Neural cell (in vitro differentiated cells): ENCODE measurements at regions not wholly inside any gene's neighbourhood (a gene's known extent, or its start where the extent isn't known, plus 50 kb on each side); places are given as distances from the start of the nearest gene placed in this dataset.

Experiments used
- CTCF ChIP-seq: fragments of 450-650 bp; IDR thresholded peaks from 2 replicates; pipeline ENCODE4 v1.5.1; 2014; ENCODE audit warnings: antibody characterized with exemption, mild to moderate bottlenecking, moderate library complexity; ENCODE audit not compliant: poor library complexity, severe bottlenecking
- EP300 ChIP-seq: fragments of 450-650 bp; conservative IDR thresholded peaks from 2 replicates; pipeline ENCODE4 v1.6.1; 2014; ENCODE audit warnings: antibody characterized with exemption, mild to moderate bottlenecking, moderate library complexity; ENCODE audit not compliant: poor library complexity, severe bottlenecking
- EZH2 ChIP-seq: fragments of 200-600, 300-800 bp; shearing (Covaris generic), sonication (generic); IDR thresholded peaks from 2 replicates; pipeline ENCODE4 v1.6.1; 2014; ENCODE audit warnings: antibody characterized with exemption, low read length, borderline replicate concordance, mild to moderate bottlenecking; ENCODE audit not compliant: insufficient read depth, poor library complexity, severe bottlenecking
- POLR2AphosphoS5 ChIP-seq: IDR thresholded peaks from 2 replicates; pipeline ENCODE4 v1.6.1; 2012
- RAD21 ChIP-seq: fragments of 450-650 bp; conservative IDR thresholded peaks from 2 replicates; pipeline ENCODE4 v1.6.1; 2014; ENCODE audit warnings: antibody characterized with exemption, mild to moderate bottlenecking, moderate library complexity
- TAF1 ChIP-seq: IDR thresholded peaks from 2 replicates; pipeline ENCODE4 v1.6.1; 2012; ENCODE audit warnings: low read depth
- TF ChIP-seq, protein P1 (sequence below): IDR thresholded peaks from 2 replicates; pipeline ENCODE4 v1.6.1; 2012; ENCODE audit warnings: borderline replicate concordance

- TF ChIP-seq EZH2 (no peak), RAD21 (no peak), CTCF (no peak), TAF1 (no peak), POLR2AphosphoS5 (peak; percentile 53), EP300 (peak; percentile 39)
- TF ChIP-seq, protein P1, sequence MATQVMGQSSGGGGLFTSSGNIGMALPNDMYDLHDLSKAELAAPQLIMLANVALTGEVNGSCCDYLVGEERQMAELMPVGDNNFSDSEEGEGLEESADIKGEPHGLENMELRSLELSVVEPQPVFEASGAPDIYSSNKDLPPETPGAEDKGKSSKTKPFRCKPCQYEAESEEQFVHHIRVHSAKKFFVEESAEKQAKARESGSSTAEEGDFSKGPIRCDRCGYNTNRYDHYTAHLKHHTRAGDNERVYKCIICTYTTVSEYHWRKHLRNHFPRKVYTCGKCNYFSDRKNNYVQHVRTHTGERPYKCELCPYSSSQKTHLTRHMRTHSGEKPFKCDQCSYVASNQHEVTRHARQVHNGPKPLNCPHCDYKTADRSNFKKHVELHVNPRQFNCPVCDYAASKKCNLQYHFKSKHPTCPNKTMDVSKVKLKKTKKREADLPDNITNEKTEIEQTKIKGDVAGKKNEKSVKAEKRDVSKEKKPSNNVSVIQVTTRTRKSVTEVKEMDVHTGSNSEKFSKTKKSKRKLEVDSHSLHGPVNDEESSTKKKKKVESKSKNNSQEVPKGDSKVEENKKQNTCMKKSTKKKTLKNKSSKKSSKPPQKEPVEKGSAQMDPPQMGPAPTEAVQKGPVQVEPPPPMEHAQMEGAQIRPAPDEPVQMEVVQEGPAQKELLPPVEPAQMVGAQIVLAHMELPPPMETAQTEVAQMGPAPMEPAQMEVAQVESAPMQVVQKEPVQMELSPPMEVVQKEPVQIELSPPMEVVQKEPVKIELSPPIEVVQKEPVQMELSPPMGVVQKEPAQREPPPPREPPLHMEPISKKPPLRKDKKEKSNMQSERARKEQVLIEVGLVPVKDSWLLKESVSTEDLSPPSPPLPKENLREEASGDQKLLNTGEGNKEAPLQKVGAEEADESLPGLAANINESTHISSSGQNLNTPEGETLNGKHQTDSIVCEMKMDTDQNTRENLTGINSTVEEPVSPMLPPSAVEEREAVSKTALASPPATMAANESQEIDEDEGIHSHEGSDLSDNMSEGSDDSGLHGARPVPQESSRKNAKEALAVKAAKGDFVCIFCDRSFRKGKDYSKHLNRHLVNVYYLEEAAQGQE = peak; percentile 34
Observed at GRCh38 chr2:14140009-14140550, 492.4 kb upstream of the LRATD1 start.
